SK-N-MC (cell line): ENCODE measurements at regions not wholly inside any gene's neighbourhood (a gene's known extent, or its start where the extent isn't known, plus 50 kb on each side); places are given as distances from the start of the nearest gene placed in this dataset.
A peak's percentile ranks its signal among the peaks of the same experiment; 100 is the strongest.

ENCODE experiments used
- EZH2 ChIP-seq: fragments of 200-600 bp; sonication (generic); IDR thresholded peaks from one replicate; pipeline ENCODE4 v1.6.1; 2017; ENCODE audit warnings: antibody characterized with exemption
- FOXP2 ChIP-seq: optimal IDR thresholded peaks from 2 replicates; pipeline ENCODE3; 2011; ENCODE audit warnings: mild to moderate bottlenecking, moderate library complexity; ENCODE audit not compliant: insufficient read depth; ENCODE audit errors: extremely low read length, control extremely low read depth
- POLR2AphosphoS5 ChIP-seq: IDR thresholded peaks from 2 replicates; pipeline ENCODE4 v1.6.1; 2012; ENCODE audit warnings: mild to moderate bottlenecking, low read depth, low read length, borderline replicate concordance

DNA sequence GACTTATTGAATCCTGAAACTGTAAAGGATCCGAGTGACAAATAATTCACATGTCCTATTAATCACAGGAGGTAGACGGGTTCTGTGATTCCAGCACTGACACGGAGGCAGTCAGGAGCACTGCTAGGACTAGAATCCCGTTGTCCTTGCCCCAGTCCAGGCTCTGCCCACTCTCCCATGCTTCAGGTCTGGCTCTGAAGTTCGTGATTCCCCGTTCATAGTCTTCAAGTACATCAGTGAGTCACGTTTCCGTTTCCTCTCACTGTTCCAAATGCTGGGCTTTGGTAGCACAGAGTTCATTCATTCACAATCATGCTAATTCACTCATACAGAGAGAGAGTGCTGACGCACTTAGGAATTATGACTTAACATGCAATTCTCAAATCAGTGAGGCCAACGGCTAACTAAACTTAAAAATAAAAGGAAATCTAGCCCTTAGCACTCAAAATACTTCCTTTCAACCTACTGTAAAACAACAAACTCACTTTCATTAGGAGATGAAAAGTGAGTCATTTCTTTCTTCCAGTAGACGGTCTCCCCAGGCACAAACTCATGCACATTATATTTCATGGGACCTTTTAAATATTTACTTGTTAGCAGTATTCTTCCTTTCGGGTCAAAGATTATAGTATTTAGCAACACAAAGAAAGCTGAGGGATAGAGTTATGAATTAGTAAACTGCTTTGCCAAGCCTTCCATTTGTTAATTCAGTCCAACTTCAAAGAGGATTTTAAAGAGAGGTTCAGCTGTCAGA, 94.0 kb upstream of the NHSL1 start:
- TF ChIP-seq EZH2 (no peak), POLR2AphosphoS5 (no peak), FOXP2 (peak; percentile 20)
